HG02870 (cell line): ENCODE measurements at regions not wholly inside any gene's neighbourhood (a gene's known extent, or its start where the extent isn't known, plus 50 kb on each side); places are given as distances from the start of the nearest gene placed in this dataset.
"Not testable (repeated sequence)": the region's sequence is repeated elsewhere in the genome, so short reads cannot be mapped to it uniquely, and the experiment has no call there.

Source experiments
- ATAC-seq: cut with Tn5 transposase; IDR thresholded peaks from one replicate; pipeline ENCODE4 v1.9.1; 2021; ENCODE audit warnings: mild to moderate bottlenecking, moderate library complexity; ENCODE audit not compliant: unreplicated experiment

GRCh38 chr15:100720406-100720967 lies 118.1 kb downstream of the ASB7 start:
- no peak for ATAC-seq

DNA sequence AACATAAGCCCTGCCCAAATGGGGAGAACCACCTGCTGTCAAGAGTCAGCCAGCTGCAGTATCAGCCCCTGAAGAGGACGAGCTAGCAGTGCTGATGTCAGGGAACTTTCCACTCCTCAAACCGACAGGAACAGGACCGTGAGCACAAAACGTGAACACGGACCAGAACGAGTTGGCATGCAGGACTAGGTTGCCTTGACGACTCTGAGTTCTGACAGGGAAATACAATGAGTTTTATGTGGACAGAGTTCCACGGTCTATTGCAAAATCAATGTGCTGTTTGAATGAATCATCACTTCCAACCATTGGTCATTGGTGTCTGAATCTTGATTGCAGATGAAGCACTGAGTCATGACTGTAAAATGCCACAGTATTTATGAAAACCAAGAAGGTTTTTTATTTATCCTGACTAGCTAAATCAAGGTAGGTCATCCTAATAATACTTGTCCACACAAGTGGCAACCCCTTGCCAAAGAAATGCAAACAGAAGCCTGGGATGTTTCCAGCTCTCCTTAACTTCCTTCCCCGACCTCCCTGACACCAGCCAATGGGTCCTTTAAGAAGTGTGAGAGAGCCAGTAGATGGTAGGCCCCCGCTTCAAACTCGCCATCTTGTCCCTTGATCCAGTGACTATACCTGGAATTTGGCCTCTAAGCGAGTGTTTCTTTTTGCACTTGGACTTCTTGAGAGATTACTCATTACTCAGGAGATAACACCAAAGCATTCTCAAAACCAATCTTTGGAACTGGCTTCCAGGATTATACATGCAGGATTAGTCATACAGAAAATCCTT lies 119.6 kb downstream of the ASB7 start:
- ATAC-seq: no peak

- ATAC-seq: no peak
Measured at GRCh38 chr15:100722551-100723314, 120.3 kb downstream of the ASB7 start.

GRCh38 chr15:100723315-100723801 lies 121.0 kb downstream of the ASB7 start:
- ATAC-seq: no peak

DNA sequence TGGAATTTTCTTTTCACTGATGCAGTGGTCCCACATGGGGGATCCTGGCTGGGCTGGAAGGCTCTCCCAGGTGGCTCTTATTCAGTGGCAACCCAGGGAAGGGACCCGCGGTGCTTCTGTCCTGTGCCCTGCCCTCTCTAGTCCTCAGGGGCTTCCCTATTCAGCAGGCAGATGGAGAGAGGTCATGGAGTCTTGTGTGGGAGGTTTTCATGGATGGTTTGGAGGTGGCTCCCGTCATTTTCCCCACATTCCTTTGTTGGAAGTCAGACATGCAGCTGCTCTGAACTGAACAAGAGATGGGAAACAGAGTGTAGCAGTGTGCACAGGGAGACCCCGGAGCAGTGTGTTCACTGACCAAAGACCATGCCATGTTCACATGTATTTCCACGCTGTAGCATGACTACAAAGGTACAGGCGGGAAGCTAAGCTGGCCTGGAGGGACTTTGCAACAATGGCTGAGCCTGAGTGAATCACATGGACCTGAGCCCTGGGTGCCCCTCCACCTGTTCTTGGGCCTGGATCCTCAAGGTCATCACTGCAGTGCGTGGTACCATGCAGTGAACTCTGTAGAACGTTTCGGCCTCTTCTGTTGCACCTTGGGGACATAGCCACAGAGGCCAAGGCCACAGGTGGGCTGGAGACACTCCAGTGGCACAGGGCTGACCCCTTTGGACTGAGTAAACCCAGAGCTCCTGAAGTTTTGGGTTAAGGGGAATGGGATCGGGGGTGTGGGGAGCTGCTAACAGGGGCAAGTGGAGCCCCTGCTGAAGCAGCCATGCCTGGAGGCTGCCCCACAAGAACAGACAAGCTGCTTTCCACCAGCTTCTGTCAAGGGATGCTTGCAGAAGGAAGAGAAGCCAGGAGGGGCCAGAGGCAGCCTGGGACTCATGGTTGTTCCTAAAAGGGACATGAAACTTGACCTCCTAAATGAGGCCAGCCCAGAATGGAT lies 123.0 kb downstream of the ASB7 start:
- no peak for ATAC-seq

DNA sequence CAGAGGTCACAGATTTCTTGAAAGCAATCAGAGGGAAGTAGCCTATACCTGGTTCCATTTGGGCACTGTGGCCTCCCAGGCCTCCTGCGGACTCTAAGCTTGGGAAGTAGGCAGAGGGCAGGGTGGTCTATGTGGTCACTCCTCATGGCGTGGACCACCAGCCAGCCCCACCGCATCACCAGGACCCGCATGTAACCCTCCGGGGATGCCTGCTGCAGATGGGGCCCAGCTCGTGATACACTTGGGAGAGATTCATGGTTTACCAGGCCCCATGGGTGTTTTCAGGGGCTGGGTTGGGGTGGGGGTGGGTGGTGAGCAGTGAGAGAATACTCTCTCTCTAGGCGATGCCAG lies 123.7 kb downstream of the ASB7 start:
- ATAC-seq: no peak

DNA sequence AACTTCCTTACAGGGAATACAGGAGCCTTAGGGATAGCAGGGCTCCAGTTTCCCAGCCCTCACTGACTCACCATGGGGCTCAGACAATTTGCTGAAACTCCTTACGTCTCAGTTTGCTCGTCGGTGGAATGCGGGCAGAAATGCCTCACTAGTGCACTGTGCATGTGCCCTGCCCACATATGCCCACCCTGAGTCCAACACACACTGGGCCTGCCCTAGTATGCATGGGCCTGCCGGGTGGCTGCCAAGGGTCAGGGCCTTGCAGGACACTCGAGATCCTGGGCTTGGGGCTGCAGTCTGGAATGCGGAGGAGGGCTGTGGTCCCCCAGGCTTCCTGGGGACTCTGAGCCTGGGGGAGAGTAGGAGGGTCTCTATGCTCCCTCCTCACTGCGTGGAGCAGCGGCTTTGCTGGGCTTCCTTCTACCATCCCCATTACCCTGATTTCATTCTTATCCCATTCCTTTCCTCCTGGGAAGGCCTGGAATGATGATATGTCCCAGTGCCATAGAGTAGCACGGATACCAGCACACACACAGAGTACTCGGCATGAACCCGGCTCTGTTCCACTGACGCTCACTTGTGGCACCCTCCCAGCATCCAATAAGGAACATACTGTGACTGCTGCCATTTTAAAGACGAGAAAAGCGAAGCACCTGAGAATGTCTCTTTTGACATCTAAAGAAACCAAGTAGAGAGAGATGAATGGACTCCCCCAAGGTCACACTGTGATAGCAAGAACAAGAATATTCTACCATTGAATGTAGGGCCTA lies 124.2 kb downstream of the ASB7 start:
- no peak for ATAC-seq

DNA sequence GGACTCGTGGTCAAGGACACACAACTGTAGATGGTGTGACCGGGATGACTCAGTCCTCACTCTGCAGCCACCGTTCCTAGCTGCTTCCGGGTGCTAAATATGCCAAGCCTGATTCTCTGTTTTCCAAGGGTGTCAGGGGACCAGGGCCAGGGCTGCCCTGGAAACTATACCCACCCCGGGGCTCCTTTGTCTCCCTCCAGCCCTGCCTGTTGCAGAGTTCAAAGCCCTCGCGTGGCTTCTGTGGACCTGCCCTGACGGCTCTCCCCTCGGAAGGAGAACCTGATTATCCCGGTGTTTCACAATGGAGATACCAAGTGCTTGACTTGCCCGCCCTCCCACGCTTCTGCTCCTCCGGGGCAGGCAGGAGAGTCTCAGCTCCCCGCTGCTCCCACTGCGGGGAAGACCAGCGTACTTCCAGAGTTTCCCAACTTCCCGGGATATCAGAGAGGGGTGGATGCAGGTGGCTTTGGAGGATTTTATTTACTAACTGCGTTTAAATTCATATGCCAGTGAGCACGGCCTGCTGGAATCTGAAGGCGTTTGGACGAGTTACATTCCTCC lies 125.0 kb downstream of the ASB7 start:
- no peak for ATAC-seq

GRCh38 chr15:100728371-100729201 lies 126.2 kb downstream of the ASB7 start:
- no peak for ATAC-seq

GRCh38 chr15:100729461-100729860 lies 127.1 kb downstream of the ASB7 start:
- ATAC-seq: no peak

DNA sequence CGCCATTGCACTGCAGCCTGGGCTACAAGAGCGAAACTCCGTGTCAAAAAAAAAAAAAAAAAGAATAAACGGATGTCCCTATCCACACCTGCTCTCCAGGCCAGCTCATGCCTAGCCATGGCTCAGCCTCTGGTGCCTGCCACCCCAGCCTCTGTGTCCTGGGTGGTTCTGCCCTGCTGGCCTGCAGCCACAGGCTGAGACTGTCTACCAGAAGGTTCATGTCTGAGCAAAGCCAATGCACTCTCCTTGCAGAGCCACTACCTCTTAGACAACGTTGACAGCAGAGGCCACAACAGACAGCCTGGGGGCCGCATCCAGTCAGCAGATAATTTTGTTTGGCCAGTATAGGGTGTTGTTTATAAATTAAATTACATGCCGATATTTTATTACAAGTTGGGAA lies 127.7 kb downstream of the ASB7 start:
- ATAC-seq: no peak

GRCh38 chr15:100730655-100731266 lies 128.4 kb downstream of the ASB7 start:
- no peak for ATAC-seq

GRCh38 chr15:100731267-100732152 lies 129.1 kb downstream of the ASB7 start:
- no peak for ATAC-seq

- ATAC-seq: no peak
Measured at GRCh38 chr15:100732211-100733055, 130.0 kb downstream of the ASB7 start.

GRCh38 chr15:100733101-100733842 lies 130.9 kb downstream of the ASB7 start:
- no peak for ATAC-seq

DNA sequence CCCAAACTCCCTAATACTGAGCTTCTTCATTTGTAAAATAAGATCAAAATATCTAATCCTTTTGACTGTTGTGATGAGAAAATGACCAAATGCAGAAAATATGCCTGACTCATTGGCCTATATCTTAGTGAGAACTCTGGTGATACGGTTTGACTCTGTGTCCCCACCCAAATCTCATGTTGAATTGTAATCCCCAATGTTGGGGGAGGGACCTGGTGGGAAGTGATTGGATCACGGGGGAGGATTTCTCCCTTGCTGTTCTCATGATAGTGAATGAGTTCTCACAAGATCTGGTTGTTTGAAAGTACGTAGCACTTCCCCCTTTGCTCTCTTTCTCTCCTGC lies 131.4 kb downstream of the ASB7 start:
- not testable (repeated sequence) for ATAC-seq
